ENCODE measurements at regions not wholly inside any gene's neighbourhood (a gene's known extent, or its start where the extent isn't known, plus 50 kb on each side); places are given as distances from the start of the nearest gene placed in this dataset.

DNA sequence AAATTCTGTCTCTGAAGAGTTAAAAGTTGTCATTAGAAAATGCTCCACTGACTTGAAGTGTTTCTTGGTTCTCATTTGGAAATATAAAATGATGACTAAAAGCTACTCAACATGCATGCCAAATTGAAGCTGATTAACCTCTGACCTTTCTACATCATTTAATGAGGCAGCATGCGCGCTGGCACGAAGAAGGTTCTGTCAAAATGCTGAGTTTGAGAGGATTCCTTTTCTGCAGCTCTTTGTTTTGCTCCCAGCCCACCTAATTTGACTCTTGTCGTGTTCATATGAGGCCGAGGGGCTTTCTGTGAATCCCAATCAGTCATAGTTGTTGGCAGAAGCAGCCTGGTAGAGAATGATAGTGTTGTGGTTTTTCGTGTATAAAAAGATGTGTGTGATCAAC lies 153.4 kb downstream of the BRMS1L start:
- ATAC-seq = no peak
- TF ChIP-seq CSDC2 (CRISPR knock-in tag; IDR thresholded peaks at IDR 0.05) = no peak
- no peak for TF ChIP-seq ARNTL (CRISPR knock-in tag; IDR thresholded peaks at IDR 0.05; ENCODE audit: borderline replicate concordance, low read depth)
- no peak for TF ChIP-seq ZNF8 (CRISPR knock-in tag; IDR thresholded peaks at IDR 0.05)
- no peak for TF ChIP-seq TOX (CRISPR knock-in tag; IDR thresholded peaks at IDR 0.05; ENCODE audit: borderline replicate concordance)
- no peak for TF ChIP-seq ZFP3 (CRISPR knock-in tag; IDR thresholded peaks at IDR 0.05)
- no peak for TF ChIP-seq ISL1 (CRISPR knock-in tag; IDR thresholded peaks at IDR 0.05)
- no peak for TF ChIP-seq BACH2 (CRISPR knock-in tag; IDR thresholded peaks at IDR 0.05; ENCODE audit: borderline replicate concordance)
- no peak for TF ChIP-seq SNAI2 (CRISPR knock-in tag; IDR thresholded peaks at IDR 0.05)
- TF ChIP-seq OSR1 (CRISPR knock-in tag; IDR thresholded peaks at IDR 0.05) = no peak
- no peak for TF ChIP-seq ZFP30 (CRISPR knock-in tag; IDR thresholded peaks at IDR 0.05)
- no peak for TF ChIP-seq ESRRG (CRISPR knock-in tag; IDR thresholded peaks at IDR 0.05)
- no peak for TF ChIP-seq GLIS3 (CRISPR knock-in tag; IDR thresholded peaks at IDR 0.05)
- TF ChIP-seq ZC3H10 (CRISPR knock-in tag; IDR thresholded peaks at IDR 0.05) = no peak
- TF ChIP-seq RARB (CRISPR knock-in tag; IDR thresholded peaks at IDR 0.05) = no peak
- TF ChIP-seq, protein P1, sequence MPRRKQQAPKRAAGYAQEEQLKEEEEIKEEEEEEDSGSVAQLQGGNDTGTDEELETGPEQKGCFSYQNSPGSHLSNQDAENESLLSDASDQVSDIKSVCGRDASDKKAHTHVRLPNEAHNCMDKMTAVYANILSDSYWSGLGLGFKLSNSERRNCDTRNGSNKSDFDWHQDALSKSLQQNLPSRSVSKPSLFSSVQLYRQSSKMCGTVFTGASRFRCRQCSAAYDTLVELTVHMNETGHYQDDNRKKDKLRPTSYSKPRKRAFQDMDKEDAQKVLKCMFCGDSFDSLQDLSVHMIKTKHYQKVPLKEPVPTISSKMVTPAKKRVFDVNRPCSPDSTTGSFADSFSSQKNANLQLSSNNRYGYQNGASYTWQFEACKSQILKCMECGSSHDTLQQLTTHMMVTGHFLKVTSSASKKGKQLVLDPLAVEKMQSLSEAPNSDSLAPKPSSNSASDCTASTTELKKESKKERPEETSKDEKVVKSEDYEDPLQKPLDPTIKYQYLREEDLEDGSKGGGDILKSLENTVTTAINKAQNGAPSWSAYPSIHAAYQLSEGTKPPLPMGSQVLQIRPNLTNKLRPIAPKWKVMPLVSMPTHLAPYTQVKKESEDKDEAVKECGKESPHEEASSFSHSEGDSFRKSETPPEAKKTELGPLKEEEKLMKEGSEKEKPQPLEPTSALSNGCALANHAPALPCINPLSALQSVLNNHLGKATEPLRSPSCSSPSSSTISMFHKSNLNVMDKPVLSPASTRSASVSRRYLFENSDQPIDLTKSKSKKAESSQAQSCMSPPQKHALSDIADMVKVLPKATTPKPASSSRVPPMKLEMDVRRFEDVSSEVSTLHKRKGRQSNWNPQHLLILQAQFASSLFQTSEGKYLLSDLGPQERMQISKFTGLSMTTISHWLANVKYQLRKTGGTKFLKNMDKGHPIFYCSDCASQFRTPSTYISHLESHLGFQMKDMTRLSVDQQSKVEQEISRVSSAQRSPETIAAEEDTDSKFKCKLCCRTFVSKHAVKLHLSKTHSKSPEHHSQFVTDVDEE (CRISPR knock-in tag; IDR thresholded peaks at IDR 0.05) = no peak
- TF ChIP-seq PATZ1 (CRISPR knock-in tag; IDR thresholded peaks at IDR 0.05; ENCODE audit: borderline replicate concordance) = no peak
- no peak for TF ChIP-seq CSRNP3 (CRISPR knock-in tag; IDR thresholded peaks at IDR 0.05)
- no peak for TF ChIP-seq ZNF565 (CRISPR knock-in tag; conservative IDR thresholded peaks at IDR 0.05; ENCODE audit: low read depth)
- TF ChIP-seq PPARA (CRISPR knock-in tag; IDR thresholded peaks at IDR 0.05; ENCODE audit: borderline replicate concordance) = no peak

GRCh38 chr14:35978561-35978960 lies 152.4 kb downstream of the BRMS1L start:
- ATAC-seq = no peak
- no peak for TF ChIP-seq TOX (CRISPR knock-in tag; IDR thresholded peaks at IDR 0.05; ENCODE audit: borderline replicate concordance)
- no peak for TF ChIP-seq CSRNP3 (CRISPR knock-in tag; IDR thresholded peaks at IDR 0.05)
- TF ChIP-seq GLIS3 (CRISPR knock-in tag; IDR thresholded peaks at IDR 0.05) = no peak
- no peak for TF ChIP-seq ZFP3 (CRISPR knock-in tag; IDR thresholded peaks at IDR 0.05)
- no peak for TF ChIP-seq SNAI2 (CRISPR knock-in tag; IDR thresholded peaks at IDR 0.05)

DNA sequence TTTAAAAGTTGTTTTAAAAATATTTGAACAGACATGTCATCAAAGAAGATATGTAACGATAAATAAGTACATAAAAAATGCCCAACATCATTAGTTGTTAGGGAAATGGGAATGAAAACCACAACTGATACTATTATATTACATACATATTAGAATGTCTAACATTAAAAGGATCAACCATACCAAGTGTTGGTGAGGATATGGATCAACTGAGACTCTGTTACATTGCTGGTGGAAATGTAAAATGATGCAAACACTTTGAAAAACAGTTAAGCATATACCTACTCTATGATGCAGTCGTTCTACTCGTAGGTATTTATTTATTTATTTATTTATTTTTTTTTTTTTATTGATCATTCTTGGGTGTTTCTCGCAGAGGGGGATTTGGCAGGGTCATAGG lies 149.7 kb downstream of the BRMS1L start:
- no peak for TF ChIP-seq ZNF70 (CRISPR knock-in tag; IDR thresholded peaks at IDR 0.05)
- no peak for ATAC-seq

DNA sequence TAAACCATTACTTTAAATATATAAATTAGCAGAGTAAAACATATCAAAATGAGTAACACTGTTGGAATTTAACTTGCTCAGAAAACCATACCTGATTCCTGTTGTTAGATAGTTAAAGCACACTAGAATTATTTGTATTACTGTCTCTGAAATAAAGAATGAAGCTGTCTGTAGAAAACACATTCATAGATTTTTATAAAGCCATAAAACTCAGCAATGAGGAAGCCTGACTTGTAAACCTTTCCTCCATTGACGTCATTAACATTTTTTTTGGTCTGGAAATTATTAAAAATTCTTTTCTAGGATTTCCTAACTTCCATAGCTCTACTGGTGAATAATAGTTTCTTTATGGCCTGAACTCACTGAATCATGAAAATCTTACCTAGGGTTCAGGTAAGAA lies 147.6 kb downstream of the BRMS1L start:
- ATAC-seq = no peak
- TF ChIP-seq TOX (CRISPR knock-in tag; IDR thresholded peaks at IDR 0.05; ENCODE audit: borderline replicate concordance) = no peak
- no peak for TF ChIP-seq ZNF8 (CRISPR knock-in tag; IDR thresholded peaks at IDR 0.05)
- no peak for TF ChIP-seq ZNF565 (CRISPR knock-in tag; conservative IDR thresholded peaks at IDR 0.05; ENCODE audit: low read depth)
- no peak for TF ChIP-seq RARB (CRISPR knock-in tag; IDR thresholded peaks at IDR 0.05)
- TF ChIP-seq ARNTL (CRISPR knock-in tag; IDR thresholded peaks at IDR 0.05; ENCODE audit: borderline replicate concordance, low read depth) = no peak
- no peak for TF ChIP-seq ZFP30 (CRISPR knock-in tag; IDR thresholded peaks at IDR 0.05)
